GM13976 (cell line): ENCODE measurements at regions not wholly inside any gene's neighbourhood (a gene's known extent, or its start where the extent isn't known, plus 50 kb on each side); places are given as distances from the start of the nearest gene placed in this dataset.
"Not testable (repeated sequence)": the region's sequence is repeated elsewhere in the genome, so short reads cannot be mapped to it uniquely, and the experiment has no call there.

Experiments
- DNase-seq: peaks from one replicate; pipeline ENCODE4 v3.0.0; 2012; ENCODE audit warnings: low spot score
- CTCF ChIP-seq: IDR thresholded peaks from 2 replicates; pipeline ENCODE4 v1.5.1; 2012; ENCODE audit warnings: borderline replicate concordance, mild to moderate bottlenecking; ENCODE audit not compliant: insufficient read depth; ENCODE audit errors: extremely low read depth, missing control alignments, control extremely low read depth
- in situ Hi-C: fragments of 300-500 bp; cut with MboI; formaldehyde crosslinking; loops from one replicate; pipeline ENCODE4 v1.12.0; 2022; ENCODE audit warnings: low sequenced_read_pairs, mixed read lengths, inconsistent platforms; ENCODE audit not compliant: unreplicated experiment

DNA sequence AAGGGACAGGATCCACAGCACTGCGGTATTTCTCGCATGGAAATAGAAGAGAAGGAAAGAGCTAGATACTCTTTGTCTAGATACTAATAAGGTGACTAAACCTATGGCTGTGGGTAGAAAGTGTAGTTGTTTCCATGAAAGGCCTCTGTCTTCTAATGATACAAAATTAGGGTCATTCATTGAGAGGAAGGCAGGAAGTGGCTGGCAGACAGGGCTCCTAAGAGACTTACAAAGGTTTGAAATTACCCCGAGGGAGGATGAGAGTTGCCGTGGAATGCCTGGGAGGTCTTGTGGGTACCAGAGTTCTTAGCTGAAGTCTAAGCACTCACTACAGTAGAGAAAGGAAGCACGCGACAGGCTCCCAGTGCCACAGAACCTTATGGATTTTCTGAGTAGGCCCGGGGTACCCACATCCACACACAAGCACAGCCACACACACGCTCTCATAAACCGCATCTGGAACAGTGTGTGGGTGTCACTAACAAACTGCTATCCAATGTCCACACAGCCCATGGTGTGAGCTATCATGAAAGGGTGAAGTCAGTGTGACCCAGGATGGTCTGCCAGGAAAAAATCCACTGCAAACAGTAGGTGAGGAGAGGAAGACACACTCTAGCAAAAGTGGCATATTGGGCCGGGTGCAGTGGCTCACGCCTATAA lies 221.4 kb downstream of the FAM43A start:
- DNase-seq = no peak
- in situ Hi-C loops = no loop called here
- TF ChIP-seq CTCF = no peak

GRCh38 chr3:194907811-194908210 lies 222.1 kb downstream of the FAM43A start:
- TF ChIP-seq CTCF = no peak
- in situ Hi-C loops = no loop called here
- no peak for DNase-seq

DNA sequence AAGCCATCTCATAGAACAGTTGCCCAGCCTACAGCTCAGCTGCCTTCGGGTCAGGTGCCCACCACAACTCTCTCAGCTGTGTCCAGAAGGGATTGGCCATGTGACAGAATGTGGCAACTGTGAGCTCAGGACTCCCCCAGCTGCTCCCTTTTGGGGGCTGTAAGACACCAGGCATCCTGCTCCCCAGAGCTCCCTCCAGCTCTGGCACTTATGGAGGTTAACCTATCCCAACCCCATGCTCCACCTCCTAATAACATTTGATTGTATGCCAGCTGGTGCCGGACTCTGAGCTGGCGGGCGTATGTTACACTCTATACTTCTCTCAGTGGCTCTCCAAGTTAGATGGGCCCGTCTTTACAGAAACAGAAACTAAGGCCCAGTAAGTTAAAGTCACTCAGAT lies 222.8 kb downstream of the FAM43A start:
- no peak for DNase-seq
- in situ Hi-C loops = no loop called here
- no peak for TF ChIP-seq CTCF

- no peak for DNase-seq
- no peak for TF ChIP-seq CTCF
- in situ Hi-C loops = no loop called here
These were observed 223.3 kb downstream of the FAM43A start for GRCh38 chr3:194908972-194909371.

DNA sequence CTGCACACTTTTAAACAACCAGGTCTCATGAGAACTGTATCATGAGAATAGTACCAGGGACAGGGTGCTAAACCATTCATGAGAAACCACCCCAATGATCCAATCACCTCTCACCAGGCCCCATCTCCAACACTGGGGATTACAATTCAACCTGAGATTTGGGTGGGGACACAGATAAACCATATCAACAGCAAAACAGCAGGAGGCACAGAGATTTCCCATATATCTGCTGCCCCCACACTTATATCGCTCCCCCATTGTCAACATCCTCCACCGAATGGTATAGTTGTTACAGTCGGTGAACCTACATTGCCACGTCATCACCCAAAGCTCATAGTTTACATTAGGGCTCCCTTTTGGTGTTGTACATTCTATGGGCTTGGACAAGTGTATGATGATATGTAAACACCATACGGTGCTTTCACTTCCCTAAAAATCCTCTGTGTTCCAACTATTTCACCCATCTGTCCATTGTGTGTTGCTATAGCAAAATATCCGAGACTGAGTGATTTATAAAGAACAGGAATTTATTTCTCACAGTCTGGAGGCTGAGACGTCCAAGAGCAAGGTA lies 224.8 kb downstream of the FAM43A start:
- no peak for DNase-seq
- no peak for TF ChIP-seq CTCF
- in situ Hi-C loops = no loop called here

GRCh38 chr3:194913316-194913715 lies 227.6 kb downstream of the FAM43A start:
- no peak for DNase-seq
- in situ Hi-C loops = no loop called here
- TF ChIP-seq CTCF = no peak

GRCh38 chr3:194924889-194925288 lies 239.2 kb downstream of the FAM43A start:
- DNase-seq, in situ Hi-C loops: not testable (repeated sequence)
